Cardiac muscle cell (in vitro differentiated cells and primary cell): ENCODE measurements at regions not wholly inside any gene's neighbourhood (a gene's known extent, or its start where the extent isn't known, plus 50 kb on each side); places are given as distances from the start of the nearest gene placed in this dataset.
A peak's percentile ranks its signal among the peaks of the same experiment; 100 is the strongest.

Experiments
- DNase-seq, 2 donors: peaks; one replicate each; pipeline versions ENCODE4 v3.0.0 to v3.0.0-alpha.2; 2010 to 2017; ENCODE audit warnings: low read depth in 1 of 2, low spot score in 1 of 2
- H3K27ac ChIP-seq: fragments of 200-600 bp; sonication (generic); 2 replicates; pipeline ENCODE4 v1.5.1; 2016
- H3K27me3 ChIP-seq: fragments of 200-600 bp; sonication (generic); 2 replicates; pipeline ENCODE4 v1.6.0; 2016; ENCODE audit warnings: control low read depth
- H3K36me3 ChIP-seq: fragments of 200-600 bp; sonication (generic); 2 replicates; pipeline ENCODE4 v1.5.1; 2016; ENCODE audit warnings: control low read depth
- H3K4me1 ChIP-seq: fragments of 200-600 bp; sonication (generic); 2 replicates; pipeline ENCODE4 v1.8.1; 2017; ENCODE audit warnings: low read depth, mild to moderate bottlenecking, mixed run types
- H3K4me3 ChIP-seq: fragments of 200-600 bp; sonication (generic); 2 replicates; pipeline ENCODE4 v1.5.1; 2016; ENCODE audit warnings: mild to moderate bottlenecking
- H3K9me3 ChIP-seq: fragments of 200-600 bp; sonication (generic); 2 replicates; pipeline ENCODE4 v1.5.1; 2017; ENCODE audit warnings: low read depth, mild to moderate bottlenecking, control low read depth
- CTCF ChIP-seq: IDR thresholded peaks from 2 replicates; pipeline ENCODE4 v1.5.1; 2012; ENCODE audit warnings: low read depth, mild to moderate bottlenecking, low read length

DNA sequence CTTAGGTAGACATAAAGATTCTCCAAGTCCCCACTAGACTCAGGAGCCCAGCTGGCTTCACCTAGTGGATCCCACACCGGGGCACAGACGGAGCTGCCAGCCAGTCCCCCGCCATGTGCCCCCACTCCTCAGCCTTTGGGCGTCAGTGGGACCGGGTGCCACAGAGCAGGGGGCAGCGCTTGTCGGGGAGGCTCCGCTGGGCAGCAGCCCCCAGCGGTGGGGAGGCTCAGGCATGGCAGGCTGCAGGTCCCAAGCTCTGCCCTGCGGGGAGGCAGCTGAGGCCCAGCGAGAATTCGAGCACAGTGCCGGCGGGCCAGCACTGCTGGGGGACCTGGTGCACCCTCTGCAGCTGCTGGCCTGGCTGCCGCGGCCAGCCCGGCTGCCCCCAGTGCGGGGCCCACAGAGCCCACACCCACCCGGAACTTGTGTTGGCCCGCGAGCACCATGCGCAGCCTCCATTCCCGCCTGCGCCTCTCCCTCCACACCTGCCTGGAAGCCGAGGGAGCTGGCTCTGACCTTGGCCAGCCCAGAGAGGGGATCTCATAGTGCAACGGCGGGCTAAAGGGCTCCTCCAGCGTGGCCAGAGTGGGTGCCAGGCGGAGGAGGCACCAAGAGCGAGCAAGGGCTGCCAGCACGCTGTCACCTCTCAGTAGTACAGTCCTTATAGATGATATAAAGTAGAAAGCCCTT lies 390.7 kb downstream of the PLK2 start:
- no peak for TF ChIP-seq CTCF
- Histone ChIP-seq H3K36me3 (no peaks in the 10 kb centered on the region), H3K4me1 (peaks cover 18% of the 10 kb centered on the region), H3K4me3 (no peak overlapping the region), H3K9me3 (no peaks in the 10 kb centered on the region), H3K27me3 (no peaks in the 10 kb centered on the region), H3K27ac (no peak overlapping the region)
- no peak for DNase-seq

GRCh38 chr5:58066557-58066956 lies 393.3 kb downstream of the PLK2 start:
- no peaks in the 10 kb centered on the region for H3K36me3 ChIP-seq
- no peak overlapping the region for H3K4me3 ChIP-seq
- H3K27me3 ChIP-seq, result no peaks in the 10 kb centered on the region
- no peak overlapping the region for H3K27ac ChIP-seq
- H3K9me3 ChIP-seq, result no peaks in the 10 kb centered on the region
- peaks cover 7% of the 10 kb centered on the region for H3K4me1 ChIP-seq
- DNase-seq, result no peak
- no peak for TF ChIP-seq CTCF

DNA sequence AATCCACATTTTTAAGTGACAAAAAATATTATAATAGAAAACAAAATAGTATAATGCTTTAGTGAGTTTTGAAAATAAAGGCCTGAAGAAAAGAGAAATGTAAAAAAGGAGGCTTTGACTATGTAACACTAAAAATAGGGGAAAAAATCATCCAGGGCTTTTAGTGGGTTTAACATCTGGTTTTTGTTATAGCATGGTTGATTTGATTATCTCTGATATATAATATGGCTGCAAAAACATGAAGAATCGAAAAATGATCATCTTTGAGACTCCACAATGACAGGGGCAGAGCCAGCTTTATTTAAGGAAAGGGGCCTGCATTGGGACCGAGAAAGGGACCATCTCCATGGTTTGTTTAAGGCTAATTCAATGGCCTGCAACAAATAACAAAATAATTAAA lies 393.8 kb downstream of the PLK2 start:
- Histone ChIP-seq H3K27me3 (no peaks in the 10 kb centered on the region), H3K27ac (no peak overlapping the region), H3K9me3 (no peaks in the 10 kb centered on the region), H3K36me3 (no peaks in the 10 kb centered on the region), H3K4me1 (peaks cover 2% of the 10 kb centered on the region), H3K4me3 (no peak overlapping the region)
- TF ChIP-seq CTCF, result no peak
- DNase-seq, result no peak

DNA sequence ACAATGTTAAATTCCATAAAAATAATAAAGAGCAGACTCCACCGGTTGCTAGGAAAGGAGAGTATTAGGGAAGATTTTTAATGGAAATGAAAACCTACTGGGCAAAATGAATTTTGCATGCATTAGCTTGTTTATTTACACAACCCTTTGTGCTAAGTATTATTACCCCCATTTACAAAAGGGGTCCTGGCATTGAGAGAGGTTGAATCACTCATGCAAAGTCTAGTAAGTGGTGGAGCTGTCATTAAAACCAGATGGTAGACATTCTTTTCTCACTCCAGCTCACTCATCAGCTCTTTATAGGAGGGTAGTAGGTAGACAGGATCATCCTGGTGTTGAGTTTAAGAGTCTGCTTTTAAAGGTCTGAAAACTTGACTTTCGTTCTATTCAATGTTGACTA lies 395.1 kb downstream of the PLK2 start:
- Histone ChIP-seq H3K36me3 (no peaks in the 10 kb centered on the region), H3K27me3 (no peaks in the 10 kb centered on the region), H3K4me1 (no peaks in the 10 kb centered on the region), H3K4me3 (no peak overlapping the region), H3K27ac (no peak overlapping the region), H3K9me3 (no peaks in the 10 kb centered on the region)
- no peak for DNase-seq
- TF ChIP-seq CTCF, result no peak

DNA sequence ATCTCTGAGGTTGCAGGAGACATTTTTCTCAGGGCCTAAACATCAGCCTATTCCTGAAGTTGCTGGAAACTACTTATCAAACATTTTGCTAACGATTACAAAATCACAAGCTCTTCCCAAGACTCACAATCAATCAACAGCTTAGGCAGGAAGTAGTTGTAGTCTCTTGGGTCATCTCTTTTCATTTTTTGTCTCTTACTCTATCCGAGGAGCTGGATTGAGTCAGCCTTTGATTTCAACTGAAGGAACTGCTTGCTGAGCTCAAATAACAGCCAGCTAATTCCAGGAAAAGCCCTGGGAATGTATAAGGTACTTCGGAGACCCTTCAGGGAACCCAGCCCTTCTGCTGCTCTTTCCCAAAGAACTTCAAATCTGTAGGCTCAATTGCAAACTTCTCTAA lies 398.9 kb downstream of the PLK2 start:
- DNase-seq, result peak in 1 of 2 donors; percentile 53
- Histone ChIP-seq H3K4me1 (no peaks in the 10 kb centered on the region), H3K27me3 (no peaks in the 10 kb centered on the region), H3K4me3 (no peak overlapping the region), H3K9me3 (peaks cover 2% of the 10 kb centered on the region), H3K36me3 (no peaks in the 10 kb centered on the region), H3K27ac (no peak overlapping the region)
- no peak for TF ChIP-seq CTCF
